BLaER1 treated with 17β-estradiol and CSF1 and Interleukin-3, amounts not matched to agents 10 nM and 100 nM (cell line): ENCODE measurements at regions not wholly inside any gene's neighbourhood (a gene's known extent, or its start where the extent isn't known, plus 50 kb on each side); places are given as distances from the start of the nearest gene placed in this dataset.

Experiments used
- H3K27ac ChIP-seq, 11 experiments: shearing (Covaris generic); formaldehyde crosslinking; 2 replicates each; pipeline ENCODE4 v1.8.1; 2022
- H3K27me3 ChIP-seq, 11 experiments: shearing (Covaris generic); formaldehyde crosslinking; 2 replicates each; pipeline ENCODE4 v1.8.1; 2022
- H3K36me3 ChIP-seq, 11 experiments: shearing (Covaris generic); formaldehyde crosslinking; 2 replicates each; pipeline ENCODE4 v1.8.1; 2022
- H3K4me1 ChIP-seq, 10 experiments: shearing (Covaris generic); formaldehyde crosslinking; 2 replicates each; pipeline ENCODE4 v1.8.1; 2022
- H3K4me2 ChIP-seq, 11 experiments: shearing (Covaris generic); formaldehyde crosslinking; 2 replicates each; pipeline ENCODE4 v1.8.1; 2022
- H3K4me3 ChIP-seq, 10 experiments: shearing (Covaris generic); formaldehyde crosslinking; 2 replicates each; pipeline ENCODE4 v1.8.1; 2022
- H3K9ac ChIP-seq, 11 experiments: shearing (Covaris generic); formaldehyde crosslinking; 2 replicates each; pipeline ENCODE4 v1.8.1; 2022
- H3K9me3 ChIP-seq, 11 experiments: shearing (Covaris generic); formaldehyde crosslinking; replicated peaks in 1 of 11; 2 replicates each; pipeline ENCODE4 v1.8.1; 2022
- H4K20me1 ChIP-seq, 11 experiments: shearing (Covaris generic); formaldehyde crosslinking; 2 replicates each; pipeline ENCODE4 v1.8.1; 2022
- Cebpa-rat ChIP-seq, 11 experiments: shearing (Covaris generic); IDR thresholded peaks; 2 replicates each; pipeline ENCODE4 v1.8.1; 2022

GRCh38 chr18:980586-980985, 75.9 kb downstream of the ADCYAP1 start:
- Histone ChIP-seq H3K4me3 (no peak overlapping the region), H3K4me1 (peaks cover 4 to 30% (median 18%) of the 10 kb centered on the region in 10 experiments; a peak in 18 of 20 replicates), H3K36me3 (0 out of 22 replicates have a peak, but pooled peaks cover 0 to 3% (median 0%) of the 10 kb centered on the region in 11 experiments), H3K9me3 (peaks cover 17 to 59% (median 45%) of the 10 kb centered on the region in 11 experiments; a peak in 21 of 22 replicates), H4K20me1 (no peaks in the 10 kb centered on the region), H3K9ac (no peak overlapping the region), H3K4me2 (no peak overlapping the region), H3K27me3 (no peaks in the 10 kb centered on the region; a peak in 1 of 22 replicates), H3K27ac (no peak overlapping the region)
- TF ChIP-seq Cebpa-rat (IDR thresholded peaks at IDR 0.05) = no peak

GRCh38 chr18:984004-984403, 79.3 kb downstream of the ADCYAP1 start:
- no peak overlapping the region for H3K9ac ChIP-seq
- H3K9me3 ChIP-seq = peaks cover 23 to 45% (median 39%) of the 10 kb centered on the region in 11 experiments; a peak in 21 of 22 replicates
- H3K27ac ChIP-seq = no peak overlapping the region
- no peak for TF ChIP-seq Cebpa-rat (IDR thresholded peaks at IDR 0.05)
- H3K36me3 ChIP-seq = 0 out of 22 replicates have a peak, but pooled peaks cover 0 to 3% (median 0%) of the 10 kb centered on the region in 11 experiments
- H3K4me1 ChIP-seq = peaks cover 4 to 53% (median 26%) of the 10 kb centered on the region in 10 experiments; a peak in 18 of 20 replicates
- H3K4me2 ChIP-seq = peak overlapping the region in 8 of 11 experiments; percentile 62 to 81 (median 74); a peak in 12 of 22 replicates
- peaks cover 0 to 5% (median 0%) of the 10 kb centered on the region in 11 experiments; a peak in 1 of 22 replicates for H3K27me3 ChIP-seq
- H4K20me1 ChIP-seq = no peaks in the 10 kb centered on the region
- no peak overlapping the region for H3K4me3 ChIP-seq

- Histone ChIP-seq H3K4me2 (peak overlapping the region; percentile 3 to 81 (median 70); a peak in 21 of 22 replicates), H3K4me3 (no peak overlapping the region), H4K20me1 (no peaks in the 10 kb centered on the region), H3K9me3 (peaks cover 11 to 33% (median 27%) of the 10 kb centered on the region in 11 experiments; a peak in 18 of 22 replicates), H3K4me1 (peaks cover 4 to 53% (median 26%) of the 10 kb centered on the region in 10 experiments; a peak in 18 of 20 replicates), H3K27me3 (peaks cover 0 to 5% (median 0%) of the 10 kb centered on the region in 11 experiments; a peak in 1 of 22 replicates), H3K9ac (no peak overlapping the region), H3K27ac (no peak overlapping the region), H3K36me3 (no peaks in the 10 kb centered on the region)
- TF ChIP-seq Cebpa-rat (IDR thresholded peaks at IDR 0.05) = no peak
Observed at GRCh38 chr18:985212-985661, 80.6 kb downstream of the ADCYAP1 start.

GRCh38 chr18:986051-986450, 81.4 kb downstream of the ADCYAP1 start:
- Histone ChIP-seq H4K20me1 (no peaks in the 10 kb centered on the region), H3K36me3 (no peaks in the 10 kb centered on the region), H3K27ac (no peak overlapping the region), H3K27me3 (peaks cover 0 to 5% (median 0%) of the 10 kb centered on the region in 11 experiments; a peak in 1 of 22 replicates), H3K4me1 (peaks cover 4 to 53% (median 26%) of the 10 kb centered on the region in 10 experiments; a peak in 18 of 20 replicates), H3K9me3 (peaks cover 6 to 26% (median 19%) of the 10 kb centered on the region in 11 experiments; a peak in 16 of 22 replicates), H3K4me3 (no peak overlapping the region), H3K4me2 (peak overlapping the region in 8 of 11 experiments; percentile 16 to 77 (median 64); a peak in 14 of 22 replicates), H3K9ac (no peak overlapping the region)
- no peak for TF ChIP-seq Cebpa-rat (IDR thresholded peaks at IDR 0.05)

DNA sequence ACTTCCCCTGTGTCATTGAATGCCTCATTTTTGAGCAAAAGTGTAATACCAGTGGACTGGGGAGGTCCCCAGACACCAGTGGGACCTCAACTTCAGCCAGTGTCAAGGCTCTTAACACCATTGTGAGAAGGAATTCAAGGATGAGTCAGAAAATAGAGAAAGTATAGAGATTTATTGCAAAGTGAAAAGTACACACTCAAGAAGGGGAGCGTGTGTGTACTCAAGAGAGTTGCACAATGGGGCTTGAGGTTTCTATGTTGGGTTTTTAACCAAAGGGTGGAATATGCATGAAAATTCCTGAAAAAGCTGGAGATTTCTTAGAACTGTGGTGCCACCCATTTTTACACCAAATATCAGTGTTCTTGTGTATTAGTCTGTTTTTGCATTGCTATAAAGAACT, 81.9 kb downstream of the ADCYAP1 start:
- no peak overlapping the region for H3K27ac ChIP-seq
- H3K36me3 ChIP-seq = no peaks in the 10 kb centered on the region
- TF ChIP-seq Cebpa-rat (IDR thresholded peaks at IDR 0.05) = no peak
- peaks cover 6 to 30% (median 18%) of the 10 kb centered on the region in 11 experiments; a peak in 15 of 22 replicates for H3K9me3 ChIP-seq
- no peak overlapping the region for H3K9ac ChIP-seq
- H3K27me3 ChIP-seq = peaks cover 0 to 5% (median 0%) of the 10 kb centered on the region in 11 experiments; a peak in 1 of 22 replicates
- H3K4me1 ChIP-seq = peaks cover 4 to 50% (median 26%) of the 10 kb centered on the region in 10 experiments; a peak in 18 of 20 replicates
- peak overlapping the region in 7 of 11 experiments; percentile 16 to 77 (median 65); a peak in 12 of 22 replicates for H3K4me2 ChIP-seq
- H4K20me1 ChIP-seq = no peaks in the 10 kb centered on the region
- H3K4me3 ChIP-seq = no peak overlapping the region

DNA sequence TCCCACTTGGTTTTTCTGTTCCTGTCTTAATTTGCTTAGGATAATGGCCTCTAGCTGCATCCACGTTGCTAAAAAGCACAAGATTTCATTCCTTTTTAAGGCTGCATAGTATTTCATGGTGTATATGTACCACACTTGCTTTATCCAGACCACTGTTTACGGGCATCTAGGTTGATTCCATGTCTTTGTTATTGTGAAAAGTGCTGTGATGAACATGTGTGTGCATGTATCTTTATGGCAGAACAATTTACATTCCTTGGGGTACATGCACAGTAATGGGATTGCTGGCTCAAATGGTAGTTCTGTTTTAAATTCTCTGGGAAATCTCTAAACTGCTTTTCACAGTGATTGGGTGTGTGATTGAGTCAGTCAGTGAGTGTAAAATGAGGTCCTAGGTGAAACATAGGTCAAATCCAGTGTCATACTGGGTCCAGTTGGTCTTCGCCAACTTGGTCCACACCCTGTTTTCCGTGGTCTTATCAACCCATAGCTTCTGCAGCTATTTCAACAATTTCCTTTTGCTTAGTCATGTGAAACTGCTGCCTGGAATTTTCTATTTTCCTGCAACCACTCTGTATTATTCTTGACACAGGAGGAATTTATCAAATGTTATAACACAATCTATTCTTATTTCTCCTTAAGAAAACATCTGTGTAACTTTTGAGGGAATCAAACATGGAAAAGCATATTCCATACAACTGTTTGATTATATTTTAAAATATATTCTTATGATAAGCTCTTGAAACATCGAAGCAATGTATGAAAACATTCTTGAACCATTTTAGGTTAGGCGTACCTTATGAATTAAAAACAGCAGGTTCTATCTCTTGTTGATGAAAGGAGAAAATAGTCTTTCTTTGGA, 82.9 kb downstream of the ADCYAP1 start:
- Histone ChIP-seq H3K36me3 (no peaks in the 10 kb centered on the region), H4K20me1 (no peaks in the 10 kb centered on the region), H3K27ac (no peak overlapping the region), H3K4me3 (no peak overlapping the region), H3K9me3 (peaks cover 7 to 26% (median 19%) of the 10 kb centered on the region in 11 experiments; a peak in 21 of 22 replicates), H3K27me3 (peaks cover 0 to 5% (median 0%) of the 10 kb centered on the region in 11 experiments; a peak in 1 of 22 replicates), H3K4me1 (peaks cover 4 to 43% (median 26%) of the 10 kb centered on the region in 10 experiments; a peak in 18 of 20 replicates), H3K9ac (no peak overlapping the region), H3K4me2 (peak overlapping the region in 6 of 11 experiments; percentile 8 to 75 (median 21); a peak in 7 of 22 replicates)
- TF ChIP-seq Cebpa-rat (IDR thresholded peaks at IDR 0.05) = no peak

DNA sequence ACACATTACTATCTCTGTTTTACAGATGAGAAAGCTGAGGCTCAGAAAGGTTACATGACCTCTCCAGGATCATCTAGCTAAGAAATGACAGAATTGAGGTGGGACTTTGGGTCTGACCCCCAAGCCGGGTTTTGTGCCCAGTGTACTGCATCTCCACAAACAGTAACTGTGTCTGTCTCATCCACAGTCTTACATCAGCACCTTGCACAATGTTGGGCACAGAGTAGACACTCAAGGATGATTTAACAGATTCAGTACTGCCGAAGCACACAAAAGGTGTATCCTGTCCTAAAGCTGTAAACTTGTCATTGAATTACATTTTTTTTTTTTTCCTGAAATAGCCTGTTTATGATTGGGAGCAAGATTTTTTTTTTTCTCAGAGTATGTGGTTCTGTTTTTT, 84.8 kb downstream of the ADCYAP1 start:
- no peak overlapping the region for H3K27ac ChIP-seq
- peaks cover 0 to 5% (median 0%) of the 10 kb centered on the region in 11 experiments; a peak in 1 of 22 replicates for H3K27me3 ChIP-seq
- H3K4me3 ChIP-seq = no peak overlapping the region
- no peaks in the 10 kb centered on the region for H3K36me3 ChIP-seq
- no peak overlapping the region for H3K9ac ChIP-seq
- no peak for TF ChIP-seq Cebpa-rat (IDR thresholded peaks at IDR 0.05)
- peaks cover 21 to 36% (median 32%) of the 10 kb centered on the region in 11 experiments for H3K9me3 ChIP-seq
- no peaks in the 10 kb centered on the region for H4K20me1 ChIP-seq
- no peak overlapping the region for H3K4me2 ChIP-seq
- H3K4me1 ChIP-seq = peaks cover 4 to 34% (median 20%) of the 10 kb centered on the region in 10 experiments; a peak in 18 of 20 replicates

DNA sequence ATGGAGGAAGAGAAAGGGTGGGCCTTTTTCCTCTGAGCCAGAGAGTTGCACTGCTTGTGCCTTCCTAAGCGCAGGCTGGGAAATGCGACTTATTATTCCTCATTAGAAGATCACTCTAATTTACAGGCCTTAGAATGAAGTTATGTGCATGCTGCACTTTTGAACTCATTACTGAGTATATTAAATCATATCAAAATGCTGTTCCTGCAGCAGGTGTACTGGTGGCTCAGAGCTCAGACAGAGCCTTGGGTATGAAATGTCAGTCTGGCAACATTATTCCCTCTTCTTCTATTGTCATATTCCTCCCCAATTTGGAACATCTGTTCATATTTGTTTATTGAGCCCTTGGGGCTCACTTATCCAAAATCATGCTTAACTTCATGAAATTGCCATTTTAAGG, 85.5 kb downstream of the ADCYAP1 start:
- Histone ChIP-seq H3K4me1 (peaks cover 2 to 26% (median 12%) of the 10 kb centered on the region in 10 experiments; a peak in 17 of 20 replicates), H3K27ac (no peak overlapping the region), H3K9ac (no peak overlapping the region), H3K36me3 (no peaks in the 10 kb centered on the region), H3K27me3 (peaks cover 0 to 5% (median 0%) of the 10 kb centered on the region in 11 experiments; a peak in 1 of 22 replicates), H4K20me1 (no peaks in the 10 kb centered on the region), H3K9me3 (peaks cover 22 to 37% (median 34%) of the 10 kb centered on the region in 11 experiments), H3K4me2 (no peak overlapping the region), H3K4me3 (no peak overlapping the region)
- no peak for TF ChIP-seq Cebpa-rat (IDR thresholded peaks at IDR 0.05)
